ENCODE measurements at regions not wholly inside any gene's neighbourhood (a gene's known extent, or its start where the extent isn't known, plus 50 kb on each side); places are given as distances from the start of the nearest gene placed in this dataset.

DNA sequence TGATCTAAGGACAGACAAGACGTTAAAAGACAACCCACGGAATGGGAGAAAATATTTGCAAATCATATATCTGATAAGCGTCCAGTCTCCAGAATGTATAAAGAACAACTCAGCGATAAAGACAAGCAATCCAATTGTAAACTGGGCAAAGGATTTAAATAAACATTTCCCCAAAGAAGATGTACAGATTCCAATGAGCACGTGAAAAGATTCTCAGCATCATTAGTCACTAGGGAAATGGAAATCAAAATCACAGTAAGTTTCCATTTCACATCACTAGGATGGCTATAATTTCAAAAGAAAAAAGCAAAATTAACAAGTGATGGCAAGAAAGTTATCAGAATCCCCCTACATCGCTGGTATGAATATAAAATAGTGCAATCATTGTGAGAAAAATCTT is 316.1 kb downstream of the SFMBT2 start:
- H3K36me3 Mint-ChIP-seq = no peaks in the 10 kb centered on the region
- ChIA-PET POLR2A (no interaction called here), CTCF (no interaction called here)
- no peak overlapping the region for H3K27ac Mint-ChIP-seq
- DNase-seq (ENCODE audit: low spot score) = no peak
- H3K27me3 Mint-ChIP-seq (ENCODE audit: low read depth) = no peaks in the 10 kb centered on the region
- ATAC-seq = no peak
- TF ChIP-seq ZNF263 (CRISPR knock-in tag; IDR thresholded peaks at IDR 0.05; ENCODE audit: low read depth) (no peak), CREM (CRISPR knock-in tag; IDR thresholded peaks at IDR 0.05) (no peak), GTF2I (CRISPR knock-in tag; conservative IDR thresholded peaks at IDR 0.05) (no peak), SOX15 (CRISPR knock-in tag; IDR thresholded peaks at IDR 0.05) (no peak), ZSCAN18 (CRISPR knock-in tag; IDR thresholded peaks at IDR 0.05) (no peak), ATF6 (CRISPR knock-in tag; IDR thresholded peaks at IDR 0.05) (no peak), ZNF512 (CRISPR knock-in tag; IDR thresholded peaks at IDR 0.05; ENCODE audit: borderline replicate concordance) (no peak), FOXK1 (CRISPR knock-in tag; IDR thresholded peaks at IDR 0.05) (no peak), TCF7 (CRISPR knock-in tag; IDR thresholded peaks at IDR 0.05; ENCODE audit: low read depth) (no peak), ZNF317 (CRISPR knock-in tag; IDR thresholded peaks at IDR 0.05; ENCODE audit: borderline replicate concordance, low read depth) (no peak), SMAD3 (CRISPR knock-in tag; IDR thresholded peaks at IDR 0.05; ENCODE audit: borderline replicate concordance) (no peak), FOXP4 (CRISPR knock-in tag; IDR thresholded peaks at IDR 0.05) (no peak), ZNF281 (CRISPR knock-in tag; IDR thresholded peaks at IDR 0.05) (no peak), GRHL2 (CRISPR knock-in tag; IDR thresholded peaks at IDR 0.05; ENCODE audit: insufficient replicate concordance, severe bottlenecking) (no peak), RELA (CRISPR knock-in tag; IDR thresholded peaks at IDR 0.05; ENCODE audit: borderline replicate concordance) (no peak), HMGXB4 (CRISPR knock-in tag; IDR thresholded peaks at IDR 0.05) (no peak)
- TF ChIP-seq, protein P1, sequence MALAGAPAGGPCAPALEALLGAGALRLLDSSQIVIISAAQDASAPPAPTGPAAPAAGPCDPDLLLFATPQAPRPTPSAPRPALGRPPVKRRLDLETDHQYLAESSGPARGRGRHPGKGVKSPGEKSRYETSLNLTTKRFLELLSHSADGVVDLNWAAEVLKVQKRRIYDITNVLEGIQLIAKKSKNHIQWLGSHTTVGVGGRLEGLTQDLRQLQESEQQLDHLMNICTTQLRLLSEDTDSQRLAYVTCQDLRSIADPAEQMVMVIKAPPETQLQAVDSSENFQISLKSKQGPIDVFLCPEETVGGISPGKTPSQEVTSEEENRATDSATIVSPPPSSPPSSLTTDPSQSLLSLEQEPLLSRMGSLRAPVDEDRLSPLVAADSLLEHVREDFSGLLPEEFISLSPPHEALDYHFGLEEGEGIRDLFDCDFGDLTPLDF (CRISPR knock-in tag; IDR thresholded peaks at IDR 0.05) = no peak
- TF ChIP-seq, protein P2, sequence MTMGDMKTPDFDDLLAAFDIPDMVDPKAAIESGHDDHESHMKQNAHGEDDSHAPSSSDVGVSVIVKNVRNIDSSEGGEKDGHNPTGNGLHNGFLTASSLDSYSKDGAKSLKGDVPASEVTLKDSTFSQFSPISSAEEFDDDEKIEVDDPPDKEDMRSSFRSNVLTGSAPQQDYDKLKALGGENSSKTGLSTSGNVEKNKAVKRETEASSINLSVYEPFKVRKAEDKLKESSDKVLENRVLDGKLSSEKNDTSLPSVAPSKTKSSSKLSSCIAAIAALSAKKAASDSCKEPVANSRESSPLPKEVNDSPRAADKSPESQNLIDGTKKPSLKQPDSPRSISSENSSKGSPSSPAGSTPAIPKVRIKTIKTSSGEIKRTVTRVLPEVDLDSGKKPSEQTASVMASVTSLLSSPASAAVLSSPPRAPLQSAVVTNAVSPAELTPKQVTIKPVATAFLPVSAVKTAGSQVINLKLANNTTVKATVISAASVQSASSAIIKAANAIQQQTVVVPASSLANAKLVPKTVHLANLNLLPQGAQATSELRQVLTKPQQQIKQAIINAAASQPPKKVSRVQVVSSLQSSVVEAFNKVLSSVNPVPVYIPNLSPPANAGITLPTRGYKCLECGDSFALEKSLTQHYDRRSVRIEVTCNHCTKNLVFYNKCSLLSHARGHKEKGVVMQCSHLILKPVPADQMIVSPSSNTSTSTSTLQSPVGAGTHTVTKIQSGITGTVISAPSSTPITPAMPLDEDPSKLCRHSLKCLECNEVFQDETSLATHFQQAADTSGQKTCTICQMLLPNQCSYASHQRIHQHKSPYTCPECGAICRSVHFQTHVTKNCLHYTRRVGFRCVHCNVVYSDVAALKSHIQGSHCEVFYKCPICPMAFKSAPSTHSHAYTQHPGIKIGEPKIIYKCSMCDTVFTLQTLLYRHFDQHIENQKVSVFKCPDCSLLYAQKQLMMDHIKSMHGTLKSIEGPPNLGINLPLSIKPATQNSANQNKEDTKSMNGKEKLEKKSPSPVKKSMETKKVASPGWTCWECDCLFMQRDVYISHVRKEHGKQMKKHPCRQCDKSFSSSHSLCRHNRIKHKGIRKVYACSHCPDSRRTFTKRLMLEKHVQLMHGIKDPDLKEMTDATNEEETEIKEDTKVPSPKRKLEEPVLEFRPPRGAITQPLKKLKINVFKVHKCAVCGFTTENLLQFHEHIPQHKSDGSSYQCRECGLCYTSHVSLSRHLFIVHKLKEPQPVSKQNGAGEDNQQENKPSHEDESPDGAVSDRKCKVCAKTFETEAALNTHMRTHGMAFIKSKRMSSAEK (CRISPR knock-in tag; IDR thresholded peaks at IDR 0.05; ENCODE audit: borderline replicate concordance) = no peak
- no peaks in the 10 kb centered on the region for H3K9me3 Mint-ChIP-seq
- no peaks in the 10 kb centered on the region for H3K4me1 Mint-ChIP-seq
- no peak overlapping the region for H3K4me3 Mint-ChIP-seq
